ENCODE measurements at regions not wholly inside any gene's neighbourhood (a gene's known extent, or its start where the extent isn't known, plus 50 kb on each side); places are given as distances from the start of the nearest gene placed in this dataset.

DNA sequence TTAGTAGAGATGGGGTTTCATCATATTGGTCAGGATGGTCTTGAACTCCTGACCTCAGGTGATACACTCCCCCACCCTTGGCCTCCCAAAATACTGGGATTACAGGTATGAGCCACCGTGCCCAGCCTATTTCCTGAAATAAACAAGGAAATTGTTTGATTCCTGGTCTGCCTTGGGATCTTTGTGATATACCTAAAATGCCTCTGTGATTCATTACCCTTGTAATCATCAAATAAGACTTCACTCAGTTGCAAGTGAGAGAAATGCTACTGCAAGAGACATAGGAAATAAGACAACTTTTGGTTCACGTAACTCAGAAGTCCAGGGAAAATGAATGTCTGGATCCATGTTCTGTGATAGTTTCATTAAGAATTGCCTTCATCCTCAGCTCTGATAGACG is 173.2 kb upstream of the MARCKS start:
- TF ChIP-seq, protein P1, sequence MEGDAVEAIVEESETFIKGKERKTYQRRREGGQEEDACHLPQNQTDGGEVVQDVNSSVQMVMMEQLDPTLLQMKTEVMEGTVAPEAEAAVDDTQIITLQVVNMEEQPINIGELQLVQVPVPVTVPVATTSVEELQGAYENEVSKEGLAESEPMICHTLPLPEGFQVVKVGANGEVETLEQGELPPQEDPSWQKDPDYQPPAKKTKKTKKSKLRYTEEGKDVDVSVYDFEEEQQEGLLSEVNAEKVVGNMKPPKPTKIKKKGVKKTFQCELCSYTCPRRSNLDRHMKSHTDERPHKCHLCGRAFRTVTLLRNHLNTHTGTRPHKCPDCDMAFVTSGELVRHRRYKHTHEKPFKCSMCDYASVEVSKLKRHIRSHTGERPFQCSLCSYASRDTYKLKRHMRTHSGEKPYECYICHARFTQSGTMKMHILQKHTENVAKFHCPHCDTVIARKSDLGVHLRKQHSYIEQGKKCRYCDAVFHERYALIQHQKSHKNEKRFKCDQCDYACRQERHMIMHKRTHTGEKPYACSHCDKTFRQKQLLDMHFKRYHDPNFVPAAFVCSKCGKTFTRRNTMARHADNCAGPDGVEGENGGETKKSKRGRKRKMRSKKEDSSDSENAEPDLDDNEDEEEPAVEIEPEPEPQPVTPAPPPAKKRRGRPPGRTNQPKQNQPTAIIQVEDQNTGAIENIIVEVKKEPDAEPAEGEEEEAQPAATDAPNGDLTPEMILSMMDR (IDR thresholded peaks at IDR 0.05) = no peak
- TF ChIP-seq POLR2A (IDR thresholded peaks at IDR 0.05) = no peak
